Calu3 (cell line): ENCODE measurements at regions not wholly inside any gene's neighbourhood (a gene's known extent, or its start where the extent isn't known, plus 50 kb on each side); places are given as distances from the start of the nearest gene placed in this dataset.

Experiments
- BruUV-seq: library from RNA; stranded (reverse); fragments of 400-500 nt; replicated peaks from 2 replicates; lab custom pipeline; 2021; lab: Mats Ljungman, UMichigan
- CTCF ChIA-PET: fragments of 300-600 bp; sonication (Branson Sonifier 250); formaldehyde crosslinking; loops from one replicate; lab custom pipeline; 2022; ENCODE audit warnings: antibody characterized with exemption; lab: Charles Lee
- DNase-seq: peaks from one replicate; pipeline ENCODE4 v3.0.0; 2022
- H3K27ac Mint-ChIP-seq: one replicate; pipeline ENCODE4 v1.8.0; 2022; ENCODE audit warnings: mixed read lengths; ENCODE audit not compliant: unreplicated experiment
- H3K27me3 Mint-ChIP-seq: one replicate; pipeline ENCODE4 v1.8.0; 2022; ENCODE audit warnings: mixed read lengths; ENCODE audit not compliant: unreplicated experiment
- H3K36me3 Mint-ChIP-seq: one replicate; pipeline ENCODE4 v1.8.0; 2022; ENCODE audit warnings: mild to moderate bottlenecking, moderate library complexity, mixed read lengths; ENCODE audit not compliant: insufficient read depth, unreplicated experiment
- H3K4me1 Mint-ChIP-seq: one replicate; pipeline ENCODE4 v1.8.0; 2022; ENCODE audit warnings: mild to moderate bottlenecking, low read depth, mixed read lengths; ENCODE audit not compliant: unreplicated experiment
- H3K4me3 Mint-ChIP-seq: one replicate; pipeline ENCODE4 v1.8.0; 2022; ENCODE audit warnings: mild to moderate bottlenecking, low read depth, moderate library complexity, mixed read lengths; ENCODE audit not compliant: unreplicated experiment
- H3K9me3 Mint-ChIP-seq: one replicate; pipeline ENCODE4 v1.8.0; 2022; ENCODE audit warnings: low read depth, mixed read lengths; ENCODE audit not compliant: unreplicated experiment
- intact Hi-C: fragments of 100-400 bp; cut with micrococcal nuclease; formaldehyde crosslinking; loops from one replicate; pipeline ENCODE4 v1.10.0; 2022; ENCODE audit not compliant: unreplicated experiment
- TF ChIP-seq, protein P1 (sequence below): fragments of 200-600 bp; IDR thresholded peaks from one replicate; pipeline ENCODE4 v1.8.0; 2022; ENCODE audit warnings: antibody characterized with exemption; ENCODE audit not compliant: unreplicated experiment

DNA sequence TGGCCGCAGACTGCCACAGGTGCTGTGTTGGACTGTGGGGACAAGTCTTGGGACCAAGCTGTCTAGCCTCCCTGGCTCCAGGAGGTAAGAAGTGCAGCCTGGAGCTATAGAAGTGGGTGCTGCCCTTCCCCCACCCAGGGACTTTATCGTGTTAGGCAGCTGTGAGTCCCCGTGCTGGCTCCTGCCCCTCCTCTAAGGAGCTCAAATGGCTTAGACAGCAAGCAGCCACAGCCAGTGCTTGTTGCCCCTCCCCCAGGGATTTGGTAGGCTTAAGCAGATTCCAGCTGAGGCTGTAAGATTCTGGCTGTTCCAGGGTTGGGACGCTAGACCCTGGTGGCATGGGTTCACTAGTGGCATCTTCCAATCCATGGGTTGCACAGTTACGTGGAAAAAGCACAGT, 979.4 kb upstream of the PCDH10 start:
- intact Hi-C loops, result no loop called here
- TF ChIP-seq, protein P1, sequence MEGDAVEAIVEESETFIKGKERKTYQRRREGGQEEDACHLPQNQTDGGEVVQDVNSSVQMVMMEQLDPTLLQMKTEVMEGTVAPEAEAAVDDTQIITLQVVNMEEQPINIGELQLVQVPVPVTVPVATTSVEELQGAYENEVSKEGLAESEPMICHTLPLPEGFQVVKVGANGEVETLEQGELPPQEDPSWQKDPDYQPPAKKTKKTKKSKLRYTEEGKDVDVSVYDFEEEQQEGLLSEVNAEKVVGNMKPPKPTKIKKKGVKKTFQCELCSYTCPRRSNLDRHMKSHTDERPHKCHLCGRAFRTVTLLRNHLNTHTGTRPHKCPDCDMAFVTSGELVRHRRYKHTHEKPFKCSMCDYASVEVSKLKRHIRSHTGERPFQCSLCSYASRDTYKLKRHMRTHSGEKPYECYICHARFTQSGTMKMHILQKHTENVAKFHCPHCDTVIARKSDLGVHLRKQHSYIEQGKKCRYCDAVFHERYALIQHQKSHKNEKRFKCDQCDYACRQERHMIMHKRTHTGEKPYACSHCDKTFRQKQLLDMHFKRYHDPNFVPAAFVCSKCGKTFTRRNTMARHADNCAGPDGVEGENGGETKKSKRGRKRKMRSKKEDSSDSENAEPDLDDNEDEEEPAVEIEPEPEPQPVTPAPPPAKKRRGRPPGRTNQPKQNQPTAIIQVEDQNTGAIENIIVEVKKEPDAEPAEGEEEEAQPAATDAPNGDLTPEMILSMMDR, result no peak
- no TSS peak for BruUV-seq
- CTCF ChIA-PET, result no interaction called here
- no peaks in the 10 kb centered on the region for H3K36me3 Mint-ChIP-seq
- no peaks in the 10 kb centered on the region for H3K27me3 Mint-ChIP-seq
- H3K9me3 Mint-ChIP-seq, result peaks cover 5% of the 10 kb centered on the region
- H3K4me3 Mint-ChIP-seq, result no peak overlapping the region
- no peaks in the 10 kb centered on the region for H3K4me1 Mint-ChIP-seq
- no peak overlapping the region for H3K27ac Mint-ChIP-seq
- no peak for DNase-seq

DNA sequence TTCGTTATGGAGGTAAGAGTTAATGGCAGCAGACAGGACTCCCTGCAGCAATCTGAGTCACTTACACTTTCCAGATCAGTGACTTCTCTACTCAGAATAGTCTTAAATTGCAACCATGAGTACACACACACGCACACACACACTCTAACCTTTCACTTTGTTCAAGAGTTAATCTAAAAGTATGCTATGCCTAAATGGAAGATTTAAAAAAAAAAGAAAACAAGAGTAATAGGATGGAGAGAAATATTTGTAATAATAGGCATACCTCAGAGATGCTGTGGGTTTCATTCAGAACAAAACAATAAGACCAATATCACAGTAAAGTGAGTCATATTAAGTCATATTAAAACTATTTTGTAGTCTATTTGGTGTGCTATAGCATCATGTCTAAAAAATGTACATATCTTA, 969.1 kb upstream of the PCDH10 start:
- no peaks in the 10 kb centered on the region for H3K36me3 Mint-ChIP-seq
- H3K27me3 Mint-ChIP-seq, result no peaks in the 10 kb centered on the region
- intact Hi-C loops, result no loop called here
- no peak overlapping the region for H3K4me3 Mint-ChIP-seq
- H3K9me3 Mint-ChIP-seq, result no peaks in the 10 kb centered on the region
- CTCF ChIA-PET, result no interaction called here
- H3K27ac Mint-ChIP-seq, result no peak overlapping the region
- DNase-seq, result no peak
- no TSS peak for BruUV-seq
- no peaks in the 10 kb centered on the region for H3K4me1 Mint-ChIP-seq
- TF ChIP-seq, protein P1, result no peak

DNA sequence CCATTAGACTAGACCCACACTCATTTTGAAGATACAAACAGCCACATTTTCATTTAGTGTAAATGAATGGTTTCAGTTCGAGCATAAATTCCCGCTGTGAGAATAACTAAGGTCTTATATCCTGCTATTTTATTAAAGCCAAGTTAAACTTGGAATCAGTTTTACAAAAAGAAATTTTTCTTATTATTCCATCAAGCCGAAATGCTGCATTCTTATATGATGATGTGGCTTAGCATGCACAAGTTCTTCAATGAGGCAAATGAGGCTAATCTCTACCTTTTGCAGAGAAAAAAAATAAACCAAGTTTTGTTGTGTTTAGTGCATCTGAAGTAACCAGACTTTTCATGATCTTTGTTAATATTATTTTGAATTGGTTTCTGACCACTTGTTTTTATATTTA, 953.9 kb upstream of the PCDH10 start:
- no peak for DNase-seq
- H3K9me3 Mint-ChIP-seq, result no peaks in the 10 kb centered on the region
- no TSS peak for BruUV-seq
- CTCF ChIA-PET, result no interaction called here
- H3K27me3 Mint-ChIP-seq, result no peaks in the 10 kb centered on the region
- intact Hi-C loops, result no loop called here
- no peaks in the 10 kb centered on the region for H3K36me3 Mint-ChIP-seq
- TF ChIP-seq, protein P1, result no peak
- no peaks in the 10 kb centered on the region for H3K4me1 Mint-ChIP-seq
- H3K27ac Mint-ChIP-seq, result no peak overlapping the region
- H3K4me3 Mint-ChIP-seq, result no peak overlapping the region

DNA sequence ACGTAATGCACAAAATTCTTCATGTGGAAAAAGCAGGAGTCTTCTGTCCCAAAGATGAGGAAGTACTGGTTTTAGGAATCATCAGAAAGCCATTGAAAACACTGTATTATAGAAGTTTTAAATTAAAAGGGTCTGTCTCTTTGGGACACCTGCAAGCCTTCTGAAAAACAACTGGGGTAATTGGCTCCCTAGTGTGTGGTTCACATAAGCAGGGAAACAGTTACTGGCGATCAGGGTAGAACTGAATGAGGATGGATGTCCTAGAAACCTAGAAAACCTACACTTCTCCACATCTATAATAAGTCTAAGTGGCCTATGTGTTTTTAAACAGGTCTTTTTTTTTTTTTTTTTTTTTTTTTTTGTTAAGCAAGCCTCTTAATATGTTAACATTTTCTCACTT, 945.5 kb upstream of the PCDH10 start:
- no peaks in the 10 kb centered on the region for H3K36me3 Mint-ChIP-seq
- TF ChIP-seq, protein P1, result no peak
- H3K9me3 Mint-ChIP-seq, result peaks cover 2% of the 10 kb centered on the region
- no peak for DNase-seq
- H3K27ac Mint-ChIP-seq, result no peak overlapping the region
- no TSS peak for BruUV-seq
- CTCF ChIA-PET, result no interaction called here
- H3K4me3 Mint-ChIP-seq, result no peak overlapping the region
- H3K4me1 Mint-ChIP-seq, result no peaks in the 10 kb centered on the region
- H3K27me3 Mint-ChIP-seq, result no peaks in the 10 kb centered on the region
- intact Hi-C loops, result no loop called here
